ENCODE measurements at regions not wholly inside any gene's neighbourhood (a gene's known extent, or its start where the extent isn't known, plus 50 kb on each side); places are given as distances from the start of the nearest gene placed in this dataset.
A peak's percentile ranks its signal among the peaks of the same experiment; 100 is the strongest.

GRCh38 chr1:108067884-108068540 is 103.0 kb upstream of the VAV3 start:
- Mint-ChIP-seq H3K4me1 (ENCODE audit: unreplicated experiment) (peaks cover 23% of the 10 kb centered on the region), H3K27ac (ENCODE audit: unreplicated experiment) (peak overlapping the region; percentile 62), H3K4me3 (ENCODE audit: unreplicated experiment) (no peak overlapping the region), H3K27me3 (ENCODE audit: unreplicated experiment) (no peaks in the 10 kb centered on the region), H3K9me3 (ENCODE audit: unreplicated experiment) (no peaks in the 10 kb centered on the region), H3K36me3 (ENCODE audit: low read depth, unreplicated experiment) (no peaks in the 10 kb centered on the region)
- no peak for DNase-seq (ENCODE audit: low spot score)
- no peak for TF ChIP-seq CTCF (IDR thresholded peaks at IDR 0.05; ENCODE audit: unreplicated experiment)

- Mint-ChIP-seq H3K36me3 (ENCODE audit: low read depth, unreplicated experiment) (no peaks in the 10 kb centered on the region), H3K27ac (ENCODE audit: unreplicated experiment) (no peak overlapping the region), H3K9me3 (ENCODE audit: unreplicated experiment) (no peaks in the 10 kb centered on the region), H3K4me1 (ENCODE audit: unreplicated experiment) (peaks cover 14% of the 10 kb centered on the region), H3K4me3 (ENCODE audit: unreplicated experiment) (no peak overlapping the region), H3K27me3 (ENCODE audit: unreplicated experiment) (no peaks in the 10 kb centered on the region)
- no peak for DNase-seq (ENCODE audit: low spot score)
- TF ChIP-seq CTCF (IDR thresholded peaks at IDR 0.05; ENCODE audit: unreplicated experiment) = no peak
These were observed 101.8 kb upstream of the VAV3 start for GRCh38 chr1:108066808-108067207.

GRCh38 chr1:108064255-108064654 is 99.3 kb upstream of the VAV3 start:
- Mint-ChIP-seq H3K4me3 (ENCODE audit: unreplicated experiment) (no peak overlapping the region), H3K4me1 (ENCODE audit: unreplicated experiment) (peaks cover 23% of the 10 kb centered on the region), H3K36me3 (ENCODE audit: low read depth, unreplicated experiment) (no peaks in the 10 kb centered on the region), H3K9me3 (ENCODE audit: unreplicated experiment) (no peaks in the 10 kb centered on the region), H3K27ac (ENCODE audit: unreplicated experiment) (no peak overlapping the region), H3K27me3 (ENCODE audit: unreplicated experiment) (no peaks in the 10 kb centered on the region)
- DNase-seq (ENCODE audit: low spot score) = no peak
- TF ChIP-seq CTCF (IDR thresholded peaks at IDR 0.05; ENCODE audit: unreplicated experiment) = no peak

GRCh38 chr1:108063703-108064102 is 98.7 kb upstream of the VAV3 start:
- no peak for DNase-seq (ENCODE audit: low spot score)
- no peak overlapping the region for H3K27ac Mint-ChIP-seq (ENCODE audit: unreplicated experiment)
- TF ChIP-seq CTCF (IDR thresholded peaks at IDR 0.05; ENCODE audit: unreplicated experiment) = no peak
- no peaks in the 10 kb centered on the region for H3K36me3 Mint-ChIP-seq (ENCODE audit: low read depth, unreplicated experiment)
- no peaks in the 10 kb centered on the region for H3K27me3 Mint-ChIP-seq (ENCODE audit: unreplicated experiment)
- H3K4me1 Mint-ChIP-seq (ENCODE audit: unreplicated experiment) = peaks cover 29% of the 10 kb centered on the region
- no peaks in the 10 kb centered on the region for H3K9me3 Mint-ChIP-seq (ENCODE audit: unreplicated experiment)
- no peak overlapping the region for H3K4me3 Mint-ChIP-seq (ENCODE audit: unreplicated experiment)

- Mint-ChIP-seq H3K4me1 (ENCODE audit: unreplicated experiment) (peaks cover 39% of the 10 kb centered on the region), H3K4me3 (ENCODE audit: unreplicated experiment) (no peak overlapping the region), H3K27ac (ENCODE audit: unreplicated experiment) (peak overlapping the region; percentile 2), H3K9me3 (ENCODE audit: unreplicated experiment) (no peaks in the 10 kb centered on the region), H3K27me3 (ENCODE audit: unreplicated experiment) (peaks cover 4% of the 10 kb centered on the region), H3K36me3 (ENCODE audit: low read depth, unreplicated experiment) (no peaks in the 10 kb centered on the region)
- TF ChIP-seq CTCF (IDR thresholded peaks at IDR 0.05; ENCODE audit: unreplicated experiment) = no peak
- no peak for DNase-seq (ENCODE audit: low spot score)
These were observed 95.0 kb upstream of the VAV3 start for GRCh38 chr1:108059945-108060344.
